Kidney capillary endothelial cell (primary cell): ENCODE measurements at regions not wholly inside any gene's neighbourhood (a gene's known extent, or its start where the extent isn't known, plus 50 kb on each side); places are given as distances from the start of the nearest gene placed in this dataset.
"Not testable (repeated sequence)": the region's sequence is repeated elsewhere in the genome, so short reads cannot be mapped to it uniquely, and the experiment has no call there.

Source experiments
- DNase-seq: peaks from one replicate; pipeline ENCODE4 v3.0.0-alpha.2; 2018; ENCODE audit warnings: low spot score

GRCh38 chr12:46617737-46618136 is 208.1 kb downstream of the SLC38A4 start:
- not testable (repeated sequence) for DNase-seq

GRCh38 chr12:46617167-46617566 is 208.6 kb downstream of the SLC38A4 start:
- no peak for DNase-seq

GRCh38 chr12:46610754-46611153 is 215.0 kb downstream of the SLC38A4 start:
- DNase-seq, result no peak

GRCh38 chr12:46609674-46610073 is 216.1 kb downstream of the SLC38A4 start:
- no peak for DNase-seq

GRCh38 chr12:46609273-46609623 is 216.5 kb downstream of the SLC38A4 start:
- DNase-seq, result no peak

GRCh38 chr12:46608431-46609272 is 217.1 kb downstream of the SLC38A4 start:
- DNase-seq, result peak; percentile 10

- DNase-seq, result no peak
Observed at GRCh38 chr12:46604684-46605083, 221.1 kb downstream of the SLC38A4 start.

GRCh38 chr12:46603776-46604456 is 221.9 kb downstream of the SLC38A4 start:
- no peak for DNase-seq

GRCh38 chr12:46602474-46602873 is 223.3 kb downstream of the SLC38A4 start:
- DNase-seq, result no peak

- no peak for DNase-seq
Observed at GRCh38 chr12:46590991-46591703, 218.6 kb upstream of the SLC38A2 start.

GRCh38 chr12:46585854-46586621 is 213.5 kb upstream of the SLC38A2 start:
- DNase-seq, result peak; percentile 44

GRCh38 chr12:46584098-46584497 is 211.5 kb upstream of the SLC38A2 start:
- not testable (repeated sequence) for DNase-seq

GRCh38 chr12:46581990-46582389 is 209.4 kb upstream of the SLC38A2 start:
- not testable (repeated sequence) for DNase-seq

GRCh38 chr12:46580445-46580844 is 207.9 kb upstream of the SLC38A2 start:
- no peak for DNase-seq

GRCh38 chr12:46579474-46579873 is 206.9 kb upstream of the SLC38A2 start:
- DNase-seq, result no peak

- DNase-seq, result no peak
Observed at GRCh38 chr12:46578190-46578982, 205.8 kb upstream of the SLC38A2 start.

GRCh38 chr12:46577063-46577776 is 204.6 kb upstream of the SLC38A2 start:
- no peak for DNase-seq

GRCh38 chr12:46574847-46575246 is 202.3 kb upstream of the SLC38A2 start:
- no peak for DNase-seq

- DNase-seq, result no peak
Observed at GRCh38 chr12:46573347-46573658, 200.7 kb upstream of the SLC38A2 start.

GRCh38 chr12:46572644-46573346 is 200.2 kb upstream of the SLC38A2 start:
- DNase-seq, result no peak
